ENCODE measurements at regions not wholly inside any gene's neighbourhood (a gene's known extent, or its start where the extent isn't known, plus 50 kb on each side); places are given as distances from the start of the nearest gene placed in this dataset.

- FAIRE-seq, result no peak
Measured at GRCh38 chr3:159025733-159026132, 223.9 kb downstream of the MFSD1 start.

More at GRCh38 chr3:159025733-159026132, 223.9 kb downstream of the MFSD1 start:
- H3K79me2 ChIP-seq (ENCODE audit: control insufficient read depth, insufficient read depth, low read length), result no peaks in the 10 kb centered on the region
- no peak for DNase-seq (ENCODE audit: extremely low read depth in 1 of 4, low spot score in 3 of 4)
- ATAC-seq, result no peak
- intact Hi-C loops (cut with micrococcal nuclease), result no loop called here
- H3K27me3 ChIP-seq (ENCODE audit: control insufficient read depth in 2 of 2, insufficient read depth in 2 of 2, low read length in 2 of 2), result no peaks in the 10 kb centered on the region
- no peak overlapping the region for H3K9ac ChIP-seq (ENCODE audit: insufficient read depth in 1 of 2, low read depth in 2 of 2, low read length in 2 of 2)
- ChIA-PET CTCF (ENCODE audit: low intra/inter-chr PET ratio) (no interaction called here), POLR2A (interaction anchor here (0.7 kb wide), 1 partner anchor 1661 kb away, joined by 3 read pairs; no protein-coding TSS in a partner anchor)
- no peaks in the 10 kb centered on the region for H3K36me3 ChIP-seq (ENCODE audit: control insufficient read depth, insufficient read depth, low read length)
- H4K20me1 ChIP-seq (replicated peaks; ENCODE audit: control insufficient read depth, insufficient read depth, low read length), result no peaks in the 10 kb centered on the region
- H3K4me1 ChIP-seq (replicated peaks in 1 of 2; ENCODE audit: control insufficient read depth in 2 of 2, insufficient read depth in 2 of 2, low read length in 2 of 2), result no peaks in the 10 kb centered on the region
- no TSS peak for BruUV-seq (replicated peaks)
- TF ChIP-seq ZMIZ1 (IDR thresholded peaks at IDR 0.05; ENCODE audit: low read depth in 2 of 2, low read length in 2 of 2) (no peak), AFF4 (CRISPR knock-in tag; IDR thresholded peaks at IDR 0.05) (no peak), THAP12 (CRISPR knock-in tag; IDR thresholded peaks at IDR 0.05) (no peak), ZNF133 (CRISPR knock-in tag; IDR thresholded peaks at IDR 0.05) (no peak), E2F3 (CRISPR knock-in tag; IDR thresholded peaks at IDR 0.05) (no peak), ZFP91 (CRISPR knock-in tag; IDR thresholded peaks at IDR 0.05) (no peak), TCFL5 (CRISPR knock-in tag; conservative IDR thresholded peaks at IDR 0.05) (no peak)
- WGBS (ENCODE audit: insufficient coverage, low coverage, missing lambda C conversion rate), result 0% methylated on average over 2 of the region's 2 CpGs
- no peak overlapping the region for H3K27ac ChIP-seq (ENCODE audit: extremely low read depth, low read depth, low read length)
- H3K4me3 ChIP-seq, result no peak overlapping the region
- no peak overlapping the region for H2AFZ ChIP-seq (ENCODE audit: low read depth, low read length)
- no peak overlapping the region for H3K4me2 ChIP-seq (ENCODE audit: insufficient read depth, low read length)
- H3K9me1 ChIP-seq (ENCODE audit: control insufficient read depth, insufficient read depth, low read length), result no peaks in the 10 kb centered on the region
- in situ Hi-C loops (cut with MboI), result no loop called here
- no peaks in the 10 kb centered on the region; the same call in 1 of the 2 replicates for H3K9me3 ChIP-seq (replicated peaks; ENCODE audit: control insufficient read depth, insufficient read depth, low read depth, low read length)
